NB4 (cell line): ENCODE measurements at regions not wholly inside any gene's neighbourhood (a gene's known extent, or its start where the extent isn't known, plus 50 kb on each side); places are given as distances from the start of the nearest gene placed in this dataset.

Experiments
- POLR2A ChIP-seq: IDR thresholded peaks from 2 replicates; pipeline ENCODE4 v1.6.1; 2011; ENCODE audit warnings: mild to moderate bottlenecking; ENCODE audit not compliant: insufficient read length; ENCODE audit errors: extremely low read depth
- TF ChIP-seq, protein P1 (sequence below): IDR thresholded peaks from one replicate; pipeline ENCODE4 v1.5.1; 2012; ENCODE audit warnings: low read depth, low read length

DNA sequence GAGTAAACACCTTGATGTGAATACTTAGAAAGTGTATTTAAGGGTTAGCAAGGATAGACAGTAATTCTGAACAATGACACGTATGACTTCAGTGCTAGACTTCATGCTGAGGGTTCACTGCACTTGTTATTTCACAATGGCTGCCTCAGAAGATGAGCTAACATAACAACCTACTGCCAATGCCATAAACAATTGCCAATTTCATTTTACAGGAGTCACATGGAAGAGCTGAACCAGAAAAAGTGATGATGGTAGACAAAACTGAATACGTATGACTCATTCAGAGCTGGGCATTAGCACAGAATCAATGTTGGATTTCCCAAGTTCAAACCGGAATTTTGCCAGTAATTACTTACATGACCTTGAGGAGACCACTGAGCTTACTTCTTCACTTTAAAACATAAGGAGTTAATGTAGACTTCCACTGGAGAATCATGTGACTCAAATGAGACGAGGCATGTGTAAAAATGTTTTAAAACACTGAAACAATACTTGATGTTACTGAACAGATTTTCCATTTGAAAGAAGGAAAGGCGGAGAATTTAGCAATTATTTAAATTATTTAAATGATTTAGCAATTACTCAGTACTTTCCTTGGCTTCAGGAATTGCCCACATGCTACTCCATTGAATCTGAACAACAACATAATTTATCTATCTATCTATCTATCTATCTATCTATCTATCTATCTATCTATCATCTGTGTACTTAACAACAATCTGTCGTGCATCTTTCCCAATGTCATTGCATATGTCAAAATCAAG is 868.5 kb upstream of the SLIT2 start:
- TF ChIP-seq, protein P1, sequence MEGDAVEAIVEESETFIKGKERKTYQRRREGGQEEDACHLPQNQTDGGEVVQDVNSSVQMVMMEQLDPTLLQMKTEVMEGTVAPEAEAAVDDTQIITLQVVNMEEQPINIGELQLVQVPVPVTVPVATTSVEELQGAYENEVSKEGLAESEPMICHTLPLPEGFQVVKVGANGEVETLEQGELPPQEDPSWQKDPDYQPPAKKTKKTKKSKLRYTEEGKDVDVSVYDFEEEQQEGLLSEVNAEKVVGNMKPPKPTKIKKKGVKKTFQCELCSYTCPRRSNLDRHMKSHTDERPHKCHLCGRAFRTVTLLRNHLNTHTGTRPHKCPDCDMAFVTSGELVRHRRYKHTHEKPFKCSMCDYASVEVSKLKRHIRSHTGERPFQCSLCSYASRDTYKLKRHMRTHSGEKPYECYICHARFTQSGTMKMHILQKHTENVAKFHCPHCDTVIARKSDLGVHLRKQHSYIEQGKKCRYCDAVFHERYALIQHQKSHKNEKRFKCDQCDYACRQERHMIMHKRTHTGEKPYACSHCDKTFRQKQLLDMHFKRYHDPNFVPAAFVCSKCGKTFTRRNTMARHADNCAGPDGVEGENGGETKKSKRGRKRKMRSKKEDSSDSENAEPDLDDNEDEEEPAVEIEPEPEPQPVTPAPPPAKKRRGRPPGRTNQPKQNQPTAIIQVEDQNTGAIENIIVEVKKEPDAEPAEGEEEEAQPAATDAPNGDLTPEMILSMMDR = no peak
- no peak for TF ChIP-seq POLR2A
